GM21515 (cell line): ENCODE measurements at regions not wholly inside any gene's neighbourhood (a gene's known extent, or its start where the extent isn't known, plus 50 kb on each side); places are given as distances from the start of the nearest gene placed in this dataset.
"Not testable (repeated sequence)": the region's sequence is repeated elsewhere in the genome, so short reads cannot be mapped to it uniquely, and the experiment has no call there.

Experiments used
- ATAC-seq: cut with Tn5 transposase; IDR thresholded peaks from one replicate; pipeline ENCODE4 v1.9.1; 2021; ENCODE audit not compliant: unreplicated experiment

DNA sequence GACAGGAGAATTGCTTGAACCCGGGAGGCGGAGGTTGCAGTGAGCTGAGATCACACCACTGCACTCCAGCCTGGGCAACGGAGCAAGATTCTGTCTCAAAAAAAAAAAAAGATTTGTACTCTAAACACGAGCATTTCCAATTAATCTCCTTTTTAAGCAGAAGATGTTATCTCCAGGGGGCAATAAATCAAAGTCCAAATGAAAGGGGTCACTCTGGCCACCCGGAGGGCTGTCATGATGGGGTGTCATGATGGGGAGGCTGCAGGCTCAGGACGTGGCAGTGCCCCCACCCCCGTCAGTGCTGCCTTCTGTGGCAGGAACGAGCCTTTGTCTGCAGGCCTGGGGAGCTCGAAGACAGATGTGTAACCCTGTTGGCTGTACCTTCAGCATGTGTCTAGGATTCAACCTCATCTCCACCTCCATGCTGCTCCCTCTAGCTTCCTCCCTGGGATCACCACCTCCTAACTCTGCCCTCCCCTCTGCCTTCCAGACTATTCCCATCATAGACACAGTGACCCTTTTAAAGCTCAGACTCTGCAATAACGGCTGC, 76.9 kb upstream of the YWHAQ start:
- ATAC-seq = no peak

DNA sequence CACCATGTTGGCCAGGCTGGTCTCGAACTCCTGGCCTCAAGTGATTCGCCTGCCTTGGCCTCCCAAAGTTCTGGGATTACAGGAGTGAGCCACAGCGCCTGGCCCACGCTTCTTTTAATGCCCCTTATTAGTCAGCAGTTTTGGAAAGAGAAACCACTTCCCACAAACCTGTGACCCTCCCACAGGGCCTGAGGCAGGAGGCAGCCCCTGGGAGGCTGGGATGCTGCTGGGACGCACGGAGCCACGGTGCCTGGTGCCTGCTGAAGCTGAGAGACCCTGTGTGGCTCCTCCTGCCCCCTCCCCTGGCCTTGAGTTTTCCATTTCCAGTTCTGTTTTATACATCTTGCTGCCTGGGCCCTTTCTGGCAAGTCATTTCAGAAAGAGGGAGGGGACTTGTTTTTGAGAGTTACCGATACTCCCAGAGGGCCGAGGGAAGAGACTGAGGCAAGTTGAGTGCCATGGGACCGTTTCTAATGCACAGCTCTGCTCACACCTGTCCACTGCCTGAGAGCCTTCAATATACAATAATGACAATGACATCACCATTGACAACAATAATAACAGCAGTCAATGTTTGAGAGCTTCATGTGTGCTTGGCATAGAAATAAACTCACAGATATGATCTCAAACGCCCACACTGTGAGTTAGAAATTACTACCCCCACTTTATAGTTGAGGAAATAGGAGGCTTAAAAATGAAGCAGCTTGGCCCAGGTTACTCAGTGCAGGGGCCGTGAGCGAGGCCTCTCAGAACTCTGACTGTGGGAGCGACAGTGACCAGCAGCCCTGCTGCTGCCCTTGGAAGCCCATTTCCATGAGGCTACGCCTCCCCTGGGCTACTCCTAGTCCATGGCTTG, 78.1 kb upstream of the YWHAQ start:
- ATAC-seq = no peak

DNA sequence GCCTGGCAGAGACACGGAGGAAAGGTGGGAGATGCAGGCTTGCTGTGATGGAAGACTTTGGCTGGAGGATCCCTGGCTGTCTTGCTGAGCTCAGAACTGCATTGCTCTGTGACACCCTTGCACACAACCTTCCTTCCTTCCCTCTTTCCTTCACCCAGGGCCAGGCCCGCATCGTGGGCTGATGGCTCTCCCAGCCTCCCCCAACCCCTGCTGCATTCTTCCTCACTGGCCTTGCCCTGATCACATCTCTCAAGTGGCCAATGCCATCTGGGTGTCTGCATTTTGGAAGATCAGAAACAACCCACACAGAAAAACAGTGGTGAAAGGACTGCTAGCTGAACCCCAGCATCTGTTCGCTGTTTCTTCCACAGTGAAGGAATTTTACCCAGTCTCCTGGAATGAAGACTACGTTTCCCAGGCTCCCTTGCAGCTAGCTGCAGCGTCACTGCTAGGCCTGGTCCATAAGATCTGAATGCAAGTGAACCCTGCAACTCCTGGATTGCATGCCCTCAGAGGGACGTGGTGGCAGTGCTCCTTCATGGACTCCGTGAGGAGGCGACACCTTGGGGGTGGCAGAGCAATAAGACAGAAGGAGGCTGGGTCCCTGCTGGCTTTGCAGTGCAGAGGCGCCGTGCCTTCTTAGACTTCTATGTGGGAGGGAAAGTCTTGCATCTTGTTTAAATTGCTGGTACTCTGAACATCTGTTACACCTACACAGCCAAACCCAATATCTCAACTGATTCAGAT, 78.9 kb upstream of the YWHAQ start:
- ATAC-seq = no peak

DNA sequence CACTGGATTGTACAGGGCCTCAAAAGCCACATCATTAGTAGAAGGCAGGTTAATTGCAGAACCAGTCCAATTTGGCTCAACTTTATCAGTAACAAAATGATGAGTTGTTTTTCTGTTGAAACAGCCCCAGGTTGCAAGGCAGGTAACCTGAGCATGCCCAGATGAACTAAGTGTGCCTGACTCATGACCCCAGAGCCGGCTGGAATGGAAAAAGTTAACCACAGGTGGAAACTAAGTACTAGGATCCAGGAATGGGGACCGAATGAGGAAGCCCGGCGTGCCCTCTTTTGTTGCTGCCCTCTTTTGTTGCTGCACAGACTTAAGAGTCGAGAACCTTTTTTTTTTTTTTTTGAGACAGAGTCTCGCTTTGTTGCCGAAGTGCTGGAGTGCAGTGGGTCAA, 79.5 kb upstream of the YWHAQ start:
- no peak for ATAC-seq

DNA sequence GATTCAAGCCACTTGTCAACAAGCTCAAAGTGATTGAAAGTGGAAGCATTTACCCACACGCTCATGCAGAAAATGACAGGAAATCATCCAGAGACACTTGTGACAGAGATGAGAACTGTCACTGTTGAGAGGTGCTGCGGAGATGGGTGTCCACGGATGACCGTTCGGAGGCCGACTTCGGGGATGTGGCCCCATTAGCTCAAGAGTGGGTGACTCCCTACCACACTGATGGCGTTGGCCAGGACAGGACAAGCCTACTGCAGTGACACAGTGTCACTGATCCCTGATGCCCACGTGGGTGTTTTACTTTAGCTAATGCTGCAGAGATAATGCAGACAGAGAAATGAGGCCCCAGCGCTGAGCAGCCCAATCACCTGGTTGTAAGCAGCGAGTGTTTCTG, 81.5 kb upstream of the YWHAQ start:
- ATAC-seq = no peak

DNA sequence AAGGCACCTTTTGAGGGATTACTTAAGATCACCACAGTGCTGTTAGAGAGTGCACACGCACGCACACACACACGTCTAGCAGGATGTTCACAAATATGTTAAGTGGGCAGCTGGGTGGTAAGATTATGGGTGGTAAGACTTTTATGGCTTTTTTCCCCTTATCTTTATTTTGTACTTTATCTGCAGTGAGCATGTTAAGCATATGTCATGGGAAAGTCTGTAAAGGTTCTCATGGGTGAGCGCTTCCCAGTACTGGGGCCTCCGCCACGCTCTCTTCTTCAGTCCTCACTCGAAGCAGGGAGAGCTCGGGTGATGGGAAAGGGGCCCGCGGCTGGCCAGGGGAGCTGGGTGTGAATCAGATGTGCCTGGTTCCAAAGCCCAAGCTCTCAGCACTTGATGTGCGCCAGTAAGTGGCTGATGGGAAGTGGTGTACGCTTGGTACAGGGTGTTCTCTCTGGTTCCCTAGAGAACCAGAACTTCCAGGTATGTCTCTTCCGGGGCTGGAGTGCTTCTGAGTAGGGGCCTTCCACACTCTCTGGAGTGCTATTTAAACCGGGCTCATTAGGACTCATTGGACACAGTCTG, 83.9 kb upstream of the YWHAQ start:
- no peak for ATAC-seq

DNA sequence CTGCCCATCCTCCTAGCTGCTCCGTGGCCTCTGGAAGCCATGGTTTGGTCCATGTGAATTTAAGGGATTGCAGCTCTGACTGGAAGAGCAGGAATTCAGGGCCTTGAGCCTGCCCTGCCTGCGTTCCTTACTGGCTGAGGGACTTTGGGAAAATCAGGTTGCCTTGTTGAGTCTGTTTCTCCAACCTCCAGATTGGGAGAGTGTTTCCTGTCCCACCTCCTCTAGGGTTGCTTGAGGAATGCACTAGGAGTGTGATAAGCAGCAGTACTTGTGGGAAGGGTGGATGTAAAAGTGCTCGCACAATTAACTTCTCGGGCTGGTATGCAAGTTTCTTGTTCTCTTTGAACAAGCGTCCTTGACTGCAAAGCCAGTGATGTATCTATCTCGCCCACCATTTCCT, 84.4 kb upstream of the YWHAQ start:
- no peak for ATAC-seq

DNA sequence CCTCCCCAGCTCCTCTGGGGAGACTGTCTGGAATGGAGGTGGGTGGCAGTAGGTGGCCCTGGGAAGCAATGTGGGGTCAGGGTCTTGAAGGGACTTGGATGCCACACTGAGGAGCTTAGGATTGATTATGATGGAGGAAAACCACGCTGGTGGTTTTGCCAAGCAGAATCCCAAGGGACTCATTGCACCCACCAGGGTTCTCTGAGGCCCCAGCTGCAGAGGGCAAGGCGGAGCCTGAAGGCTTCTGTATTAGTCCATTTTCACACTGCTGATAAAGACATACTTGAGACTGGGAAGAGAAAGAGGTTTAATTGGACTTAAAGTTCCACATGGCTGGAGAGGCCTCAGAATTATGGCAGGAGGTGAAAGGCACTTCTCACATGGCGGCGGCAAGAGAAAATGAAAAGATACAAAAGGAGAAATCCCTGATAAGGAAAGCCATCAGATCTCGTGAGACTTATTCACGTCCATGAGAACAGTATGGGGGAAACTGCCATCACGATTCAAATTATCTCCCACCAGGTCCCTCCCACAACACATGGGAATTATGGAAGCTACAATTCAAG, 87.2 kb upstream of the YWHAQ start:
- ATAC-seq = no peak

DNA sequence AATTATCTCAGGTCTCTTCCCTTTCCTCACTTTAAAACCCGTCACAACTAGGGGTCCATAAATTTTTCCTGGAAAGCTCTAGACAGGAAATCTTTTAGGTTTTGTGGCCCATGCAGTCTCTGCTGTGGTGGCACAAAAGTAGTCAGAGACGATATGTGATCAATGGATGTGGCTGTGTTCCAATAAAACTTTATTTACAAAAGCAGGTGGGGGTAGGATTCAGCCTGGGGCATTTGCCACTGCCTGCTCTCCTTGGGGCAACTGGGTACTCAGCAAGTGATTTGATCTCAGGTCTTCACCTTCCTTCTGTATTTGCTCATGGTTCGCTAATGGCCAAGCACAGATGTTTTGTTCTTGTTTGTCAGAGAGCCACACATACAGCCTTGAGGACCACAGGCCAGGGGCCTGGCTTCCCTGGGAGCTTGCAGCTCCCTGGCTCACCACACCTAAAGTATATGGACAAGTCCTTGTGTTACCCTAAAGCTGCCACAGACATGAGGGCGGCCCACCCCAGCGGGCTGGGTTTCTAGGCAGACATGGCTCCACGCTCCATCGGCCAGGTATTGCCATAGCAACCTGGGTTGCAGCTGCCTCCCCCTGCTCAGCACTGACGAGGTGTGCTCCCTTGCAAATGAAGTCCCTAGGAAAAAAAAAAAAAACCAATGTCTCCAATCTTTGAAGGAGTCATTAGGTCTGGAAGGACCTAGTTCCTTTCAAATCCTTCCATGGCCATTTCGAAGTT, 89.7 kb upstream of the YWHAQ start:
- no peak for ATAC-seq

DNA sequence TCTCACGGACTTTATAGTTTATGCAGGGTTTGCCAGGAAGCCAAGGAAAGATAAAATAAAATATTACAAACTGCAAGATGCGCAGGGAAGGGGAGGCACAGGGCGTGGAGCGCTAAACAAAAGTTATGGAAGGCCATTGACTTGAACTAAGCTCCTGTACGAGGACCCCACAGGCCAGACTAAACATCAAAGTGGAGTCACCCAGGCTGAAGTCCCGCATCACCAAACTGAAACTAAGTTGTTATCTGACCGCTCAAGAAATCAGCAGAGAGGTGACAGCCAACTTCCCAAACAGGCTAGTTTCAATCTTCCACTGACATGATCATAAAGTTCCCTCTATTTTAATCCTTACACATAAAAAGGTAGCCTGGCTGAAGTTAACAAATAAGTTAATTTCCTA, 90.5 kb upstream of the YWHAQ start:
- no peak for ATAC-seq

DNA sequence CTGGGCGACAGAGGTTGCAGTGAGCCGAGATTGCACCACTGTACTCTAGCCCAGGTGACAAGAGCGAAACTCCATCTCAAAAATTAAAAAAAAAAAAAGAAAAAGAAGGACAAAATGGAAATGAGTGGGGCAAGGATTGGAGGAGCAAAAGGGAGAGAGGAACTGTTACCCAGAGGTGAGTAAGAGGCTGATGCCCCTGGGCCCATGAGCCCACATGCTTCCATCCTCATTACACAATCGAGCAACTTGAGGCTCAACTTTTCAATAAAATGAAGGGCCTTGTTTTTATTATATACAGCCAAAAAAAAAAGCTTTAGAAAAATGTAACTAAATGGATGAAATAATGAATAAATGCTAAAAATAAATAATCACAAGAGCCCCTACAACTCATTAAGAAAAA, 91.7 kb upstream of the YWHAQ start:
- ATAC-seq = no peak

DNA sequence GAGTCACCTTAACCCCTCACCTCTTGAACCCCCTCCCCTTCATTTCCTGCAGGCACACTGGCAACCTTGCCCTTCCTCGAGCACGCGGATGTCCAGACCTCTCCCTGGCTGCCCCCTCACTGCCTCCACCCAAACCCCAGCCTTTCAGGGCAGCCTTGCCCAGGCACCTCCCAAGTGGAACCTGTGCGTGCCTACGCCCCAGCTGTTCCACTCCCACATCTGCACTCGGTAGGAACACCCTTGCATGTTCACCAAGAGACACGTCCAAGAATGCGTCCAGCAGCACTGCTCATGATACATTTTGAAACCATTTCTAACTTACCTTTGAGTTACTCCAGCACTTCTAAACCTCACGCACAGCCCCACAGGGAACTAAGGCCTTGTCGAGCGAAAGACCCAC, 93.8 kb upstream of the YWHAQ start:
- no peak for ATAC-seq

DNA sequence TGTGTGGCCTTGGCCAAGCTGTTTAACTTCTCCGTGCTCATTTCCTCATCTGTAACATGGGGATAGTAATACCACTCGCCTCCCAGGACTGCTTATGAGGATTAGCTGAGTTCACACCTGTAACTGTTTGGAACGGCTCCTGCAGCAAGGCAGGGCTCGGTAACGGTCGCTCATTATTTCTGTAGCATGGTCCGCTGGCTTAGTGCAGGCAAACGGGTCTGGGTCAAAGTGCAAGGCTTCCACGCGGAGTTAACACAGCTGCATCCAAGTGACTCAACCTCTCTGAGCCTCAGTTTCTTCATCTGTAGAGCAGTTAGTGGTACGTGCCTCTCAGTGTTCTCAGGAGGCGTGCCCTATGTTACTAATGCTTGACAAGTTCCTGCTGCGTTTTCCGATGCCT, 94.3 kb upstream of the YWHAQ start:
- ATAC-seq = no peak

DNA sequence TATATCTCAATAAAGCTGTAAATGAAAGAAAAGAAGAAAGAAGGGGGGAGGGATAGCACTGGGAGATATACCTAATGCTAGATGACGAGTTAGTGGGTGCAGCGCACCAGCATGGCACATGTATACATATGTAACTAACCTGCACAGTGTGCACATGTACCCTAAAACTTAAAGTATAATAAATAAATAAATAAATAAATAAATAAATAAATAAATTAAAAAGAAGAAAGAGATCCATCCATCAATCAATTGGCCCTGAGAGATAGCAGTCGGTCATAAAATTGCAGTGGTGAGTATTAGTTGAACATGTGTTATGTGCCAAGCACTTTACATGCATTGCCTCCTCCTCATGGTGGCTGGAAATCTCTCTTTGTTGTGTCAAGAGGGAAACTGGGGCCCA, 95.2 kb upstream of the YWHAQ start:
- ATAC-seq = not testable (repeated sequence)

DNA sequence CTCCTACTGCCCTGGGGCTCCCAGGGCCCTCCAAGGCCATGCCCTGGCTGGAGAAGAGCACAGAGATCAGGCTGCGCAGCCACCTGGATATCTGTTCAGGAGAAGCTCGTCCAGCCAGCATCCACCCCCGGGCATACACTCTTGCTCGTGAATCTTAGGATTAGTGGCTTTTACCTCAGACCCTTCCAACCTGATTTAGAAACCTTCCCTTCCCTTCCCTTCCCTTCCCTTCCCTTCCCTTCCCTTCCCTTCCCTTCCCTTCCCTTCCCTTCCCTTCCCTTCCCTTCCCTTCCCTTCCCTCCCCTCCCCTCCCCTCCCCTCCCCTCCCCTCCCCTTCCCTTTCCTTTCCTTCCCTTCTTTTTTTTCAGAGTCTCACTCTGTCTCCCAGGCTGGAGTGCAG, 99.7 kb upstream of the YWHAQ start:
- not testable (repeated sequence) for ATAC-seq

DNA sequence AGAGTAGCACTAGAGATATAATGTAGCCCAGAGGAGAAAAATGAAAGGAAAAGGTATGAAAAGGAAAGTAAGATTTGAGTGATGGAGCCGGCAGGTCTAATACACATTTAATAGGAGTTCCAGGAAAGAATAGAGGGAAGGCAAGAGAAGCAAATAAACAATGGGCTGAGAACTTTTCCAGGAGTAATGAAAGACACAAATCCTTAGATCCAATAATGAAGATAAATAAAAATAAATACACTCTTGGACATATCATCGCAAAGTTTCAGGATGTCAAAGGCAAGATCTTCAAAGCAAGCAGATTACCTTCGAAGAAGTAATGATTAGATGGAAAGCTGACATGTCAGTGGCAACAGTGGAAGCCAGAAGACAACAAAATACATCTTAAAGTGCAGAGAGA, 102.0 kb upstream of the YWHAQ start:
- ATAC-seq = no peak

DNA sequence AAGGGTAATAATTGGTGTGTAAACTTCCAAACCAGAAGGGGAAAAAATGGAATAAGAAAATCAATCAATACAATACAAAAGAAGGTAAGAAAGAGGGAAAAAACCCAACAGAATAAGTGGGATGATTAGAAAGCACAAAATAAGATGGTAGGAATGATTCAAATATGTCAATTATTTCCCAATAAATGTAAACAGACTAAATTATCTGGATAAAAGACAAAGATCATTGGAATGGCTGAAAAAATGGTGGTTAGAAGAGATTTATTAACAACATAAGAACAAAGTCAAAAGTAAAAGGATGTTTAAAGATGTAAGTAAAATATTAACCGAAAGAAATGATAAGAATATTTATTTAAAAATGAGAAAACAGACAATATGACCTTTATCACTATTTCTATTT, 103.5 kb upstream of the YWHAQ start:
- no peak for ATAC-seq

DNA sequence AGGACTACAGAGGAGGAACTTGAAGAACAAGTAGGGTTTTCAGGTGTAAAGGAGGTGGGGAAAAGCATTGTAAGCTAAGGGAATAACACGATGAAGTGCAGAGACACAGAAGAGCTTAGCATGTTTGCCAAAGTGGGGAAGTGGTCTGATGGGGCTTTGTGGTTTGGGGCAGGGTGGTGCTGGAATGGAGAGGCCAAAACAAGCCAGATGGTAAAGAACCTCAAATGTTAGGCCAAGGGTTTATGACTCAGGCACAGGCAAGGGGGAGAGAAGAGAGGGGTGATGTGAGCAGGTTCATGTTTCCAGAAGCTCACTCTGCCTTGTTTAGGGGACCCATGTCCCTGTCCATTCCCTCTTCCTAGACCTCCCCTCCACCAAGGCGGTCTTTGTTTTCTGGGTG, 104.5 kb upstream of the YWHAQ start:
- no peak for ATAC-seq

DNA sequence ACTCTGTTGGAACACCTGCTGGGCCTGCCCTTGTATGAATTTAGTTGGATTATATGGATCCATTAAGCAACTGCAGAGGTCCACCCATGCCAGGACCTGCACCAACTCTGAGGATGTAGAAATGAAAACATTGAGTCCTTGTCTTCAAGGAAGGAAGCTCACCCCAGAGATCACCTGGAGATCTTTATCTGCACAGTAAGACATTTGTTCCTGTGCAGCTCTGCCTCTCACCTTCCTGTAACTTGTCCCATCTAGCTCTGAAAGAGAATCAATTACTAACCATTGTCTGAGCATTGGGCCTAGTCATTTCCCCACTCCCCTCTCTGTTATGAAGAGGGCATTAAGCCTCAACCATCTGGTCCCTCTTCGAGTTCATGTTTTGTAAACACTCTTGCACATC, 105.2 kb upstream of the YWHAQ start:
- ATAC-seq = no peak

DNA sequence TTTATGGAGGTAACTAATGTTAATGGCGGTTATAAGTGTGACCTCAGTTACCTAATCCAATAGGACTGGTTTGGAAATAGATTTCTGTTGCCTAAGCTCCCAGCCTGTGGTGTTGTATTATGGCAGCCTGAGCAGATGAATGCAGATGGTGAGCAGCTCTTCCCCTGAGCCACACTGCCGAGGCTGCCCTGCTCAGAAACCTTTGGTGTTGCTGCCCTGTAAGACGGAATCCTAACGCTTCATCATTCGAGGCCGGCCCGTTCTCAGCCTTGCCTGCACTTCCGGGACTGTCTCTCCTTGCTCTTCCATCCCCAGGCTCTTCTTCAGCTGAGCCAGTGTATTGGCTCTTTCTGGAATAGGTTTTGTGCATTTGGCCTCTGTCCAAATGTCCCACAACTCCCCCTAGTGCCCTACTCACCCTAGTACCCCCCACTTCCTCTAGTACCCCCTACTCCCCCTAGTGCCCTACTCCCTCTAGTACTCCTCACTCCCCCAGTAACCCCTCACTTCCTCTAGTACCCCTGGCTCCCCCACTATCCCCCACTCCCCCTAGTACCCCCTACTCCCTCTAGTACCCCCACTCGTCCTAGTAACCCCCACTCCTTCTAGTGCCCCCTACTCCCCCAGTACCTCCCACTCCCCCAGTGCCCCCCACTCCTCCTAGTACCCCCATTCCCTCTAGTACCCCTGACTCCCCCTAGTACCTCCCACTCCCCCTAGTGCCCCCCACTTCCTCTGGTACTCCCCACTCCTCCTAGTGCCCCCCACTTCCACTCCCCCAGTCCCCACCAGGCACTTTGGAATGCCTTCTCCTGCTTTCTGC, 106.0 kb upstream of the TAF1B start:
- no peak for ATAC-seq
